HG02943 (cell line): ENCODE measurements at regions not wholly inside any gene's neighbourhood (a gene's known extent, or its start where the extent isn't known, plus 50 kb on each side); places are given as distances from the start of the nearest gene placed in this dataset.
A peak's percentile ranks its signal among the peaks of the same experiment; 100 is the strongest.

Experiments used
- ATAC-seq: cut with Tn5 transposase; IDR thresholded peaks from one replicate; pipeline ENCODE4 v1.9.1; 2021; ENCODE audit warnings: mild to moderate bottlenecking, low read depth, moderate library complexity; ENCODE audit not compliant: unreplicated experiment

DNA sequence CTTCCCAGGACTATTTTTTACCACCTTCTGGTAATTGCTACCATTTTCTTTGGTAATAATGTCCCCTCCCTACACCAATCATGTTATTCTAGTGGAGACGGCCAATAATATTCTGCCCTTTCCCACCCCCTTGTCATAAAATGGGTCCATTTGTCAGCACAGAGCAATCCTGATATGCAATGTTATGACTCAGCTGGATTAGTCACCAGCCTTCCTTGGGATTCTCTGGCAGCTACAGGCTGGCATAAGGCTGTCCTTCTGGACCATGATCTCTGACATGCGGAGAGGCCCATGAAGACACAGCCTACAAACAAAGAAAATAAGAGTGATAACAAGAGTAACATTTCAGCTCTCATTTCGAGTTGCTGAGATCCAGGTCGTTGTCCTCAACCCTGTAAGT, 222.0 kb upstream of the CPNE8 start:
- ATAC-seq, result no peak

DNA sequence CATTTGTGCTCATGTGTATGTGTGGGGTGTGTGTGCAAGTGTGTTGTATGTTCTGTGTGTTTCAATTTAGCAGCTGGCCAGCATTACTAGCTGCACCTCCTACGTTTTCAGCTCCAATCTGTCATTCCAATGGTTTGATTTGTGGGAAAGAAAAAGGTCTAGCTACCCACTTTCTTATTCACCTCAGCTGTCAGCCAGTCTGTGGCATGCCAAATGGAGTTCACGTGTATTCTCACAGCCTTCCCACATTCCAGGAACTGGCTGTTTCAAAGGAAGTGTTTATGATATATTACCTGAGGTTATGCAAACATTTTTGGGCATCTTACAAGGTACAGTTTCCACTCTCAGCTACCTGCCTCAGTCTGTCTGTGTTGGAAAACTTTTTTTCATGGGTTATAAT, 220.2 kb upstream of the CPNE8 start:
- ATAC-seq, result no peak

DNA sequence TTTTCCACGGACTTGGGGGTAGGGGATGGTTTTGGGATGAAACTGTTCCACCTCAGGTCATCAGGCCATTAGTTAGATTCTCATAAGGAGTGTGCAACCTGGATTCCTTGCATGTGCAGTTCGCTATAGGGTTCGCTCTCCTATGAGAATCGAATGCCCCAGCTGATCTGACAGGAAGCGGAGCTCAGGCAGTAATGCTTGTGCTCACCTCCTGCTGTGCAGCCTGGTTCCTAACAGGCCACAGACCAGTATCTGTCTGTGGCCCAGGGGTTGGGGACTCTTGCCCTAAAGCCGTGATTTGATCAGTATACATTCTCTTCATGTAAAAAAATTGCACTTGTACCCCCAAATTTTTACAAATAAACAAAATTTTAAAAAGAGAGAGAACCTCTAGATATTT, 219.4 kb upstream of the CPNE8 start:
- no peak for ATAC-seq

DNA sequence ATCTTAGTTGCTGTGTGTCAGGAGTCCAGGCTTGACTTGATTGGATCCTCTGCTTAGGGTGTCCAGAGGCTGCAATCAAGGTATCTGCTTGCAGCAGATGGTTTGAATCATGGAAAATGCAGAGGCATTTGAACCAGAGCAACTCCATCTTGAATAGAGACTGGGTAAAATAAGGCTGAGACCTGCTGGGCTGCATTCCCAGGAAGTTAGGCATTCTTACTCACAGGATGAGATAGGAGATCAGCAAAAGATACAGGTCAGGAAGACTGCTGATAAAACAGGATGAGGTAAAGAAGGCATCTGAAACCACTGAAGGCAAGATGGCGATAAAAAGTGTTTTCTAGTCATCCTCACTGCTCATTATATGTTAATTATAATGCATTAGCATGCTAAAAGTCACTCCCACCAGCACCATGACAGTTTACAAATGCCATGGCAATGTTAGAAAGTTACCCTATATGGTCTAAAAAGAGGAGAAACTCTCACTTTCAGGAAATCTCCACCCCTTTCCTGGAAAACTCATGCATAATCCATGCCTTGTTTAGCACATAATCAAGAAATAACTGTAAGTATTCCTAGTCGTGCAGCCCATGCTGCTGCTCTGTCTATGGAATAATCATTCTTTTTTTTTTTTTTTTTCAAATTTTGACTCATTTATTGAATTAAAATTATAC, 218.3 kb upstream of the CPNE8 start:
- ATAC-seq, result no peak

DNA sequence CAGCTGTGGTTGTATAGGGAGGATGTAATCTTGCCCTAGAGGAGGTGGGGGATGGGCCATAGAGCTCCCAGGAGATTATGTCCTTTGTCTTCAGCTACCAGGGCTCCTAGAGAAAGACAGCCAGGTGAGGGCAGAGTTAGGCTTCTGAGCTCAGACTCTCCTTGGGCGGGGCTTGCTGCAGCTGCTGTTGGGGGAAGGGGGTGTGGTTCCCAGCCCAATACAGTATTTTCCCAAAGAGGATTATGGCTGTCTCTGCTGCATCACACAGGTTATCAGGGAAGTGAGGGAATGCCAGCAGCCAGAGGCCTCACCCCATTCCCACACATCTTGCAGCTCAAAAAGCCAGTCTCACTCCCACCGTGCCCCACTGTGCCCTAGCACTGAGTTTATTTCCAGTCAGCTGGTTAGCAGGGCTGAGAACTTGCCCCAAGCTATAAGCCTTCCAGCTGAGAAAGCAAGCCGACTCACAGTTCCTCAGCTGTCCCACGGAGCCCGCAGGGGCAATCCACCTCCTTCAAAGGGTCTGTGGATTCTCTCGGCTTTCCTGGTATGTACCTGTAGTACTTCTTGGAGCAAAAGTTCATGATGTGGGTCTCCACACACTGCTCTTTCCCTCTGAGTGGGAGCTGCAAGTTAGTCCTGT, 217.3 kb upstream of the CPNE8 start:
- ATAC-seq, result no peak

DNA sequence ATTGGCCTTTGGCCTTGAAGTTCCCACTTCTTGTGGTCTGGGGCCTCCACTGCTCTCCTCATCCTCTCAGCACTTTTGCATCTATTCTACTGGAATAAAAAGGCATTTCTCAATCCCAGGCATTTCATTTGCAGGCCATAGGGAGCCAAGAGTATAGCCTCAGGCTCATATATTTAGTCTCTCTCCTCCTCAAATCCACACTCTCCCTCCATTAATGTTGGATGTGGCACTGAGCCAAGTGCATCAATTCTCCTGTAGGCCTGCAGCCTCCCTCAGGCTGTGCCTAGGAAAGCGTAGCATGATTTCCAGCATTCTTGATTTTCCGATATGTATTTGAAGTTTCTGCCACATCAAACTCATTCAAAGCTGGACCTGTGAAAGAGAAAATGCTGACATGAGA, 211.5 kb upstream of the CPNE8 start:
- ATAC-seq, result no peak

DNA sequence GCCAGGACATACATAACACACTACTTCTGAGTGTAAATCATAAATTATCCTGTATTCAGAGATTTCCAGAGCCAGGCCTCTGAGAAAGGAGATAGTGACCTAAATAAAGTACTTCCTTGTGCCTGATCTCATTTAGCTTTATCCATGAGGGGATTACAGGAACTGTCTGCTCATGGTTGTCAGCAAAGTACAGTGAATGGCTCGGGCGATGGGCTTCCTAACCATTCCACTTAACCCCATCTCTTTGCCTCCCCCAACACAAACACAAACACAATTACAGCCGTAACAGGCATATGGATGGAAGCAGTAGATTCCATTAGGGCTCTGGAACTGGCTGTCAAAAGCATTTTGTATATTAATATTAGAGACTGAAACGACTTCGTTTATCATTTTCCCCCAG, 206.7 kb upstream of the CPNE8 start:
- no peak for ATAC-seq

DNA sequence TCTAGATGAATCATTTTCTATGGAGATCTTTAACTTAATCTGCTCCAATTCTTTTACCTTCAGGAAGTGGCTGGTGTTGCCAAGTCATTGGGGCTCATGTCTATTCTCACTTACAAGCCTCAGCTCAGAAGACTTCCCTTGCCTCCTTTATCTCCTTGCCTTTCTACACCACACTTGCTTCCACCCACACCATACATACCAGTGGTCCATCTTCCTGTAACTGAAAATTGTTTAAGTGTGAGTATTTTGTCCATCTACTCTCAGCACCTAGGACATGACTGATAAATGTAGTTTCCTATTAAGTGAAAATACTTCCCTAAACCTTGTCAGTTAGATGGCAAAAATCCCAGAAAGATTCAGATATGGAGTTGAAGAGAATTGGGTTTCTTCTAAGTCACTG, 199.7 kb upstream of the CPNE8 start:
- no peak for ATAC-seq

DNA sequence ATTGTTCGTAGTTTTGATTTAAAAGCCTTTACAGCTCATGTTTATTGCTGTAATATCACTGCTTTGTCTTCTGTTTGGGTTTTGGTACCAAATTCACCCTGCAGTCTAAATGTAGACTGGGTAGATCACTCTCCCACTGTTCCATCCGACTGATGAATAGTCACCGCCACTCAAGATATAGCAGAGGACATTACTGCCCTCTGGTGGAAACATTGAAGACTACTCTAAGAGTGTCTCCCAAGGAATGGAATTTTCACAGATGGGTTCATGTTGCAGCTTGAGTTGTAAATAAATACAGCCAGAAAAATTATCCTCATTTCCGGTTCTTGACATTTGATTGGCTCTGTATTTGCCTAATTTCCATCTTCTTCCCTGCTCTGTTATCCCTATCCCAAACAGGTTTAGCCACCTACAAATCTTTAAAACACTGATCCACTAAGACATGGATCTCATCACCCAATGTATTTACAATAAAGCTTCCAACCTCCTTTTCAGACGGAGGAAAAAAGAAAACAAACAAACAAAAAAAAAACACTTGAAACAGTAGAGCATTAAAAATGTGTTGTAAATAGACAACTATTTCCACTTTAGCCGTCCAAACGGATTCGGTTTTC, 198.3 kb upstream of the CPNE8 start:
- peak; percentile 98 for ATAC-seq

DNA sequence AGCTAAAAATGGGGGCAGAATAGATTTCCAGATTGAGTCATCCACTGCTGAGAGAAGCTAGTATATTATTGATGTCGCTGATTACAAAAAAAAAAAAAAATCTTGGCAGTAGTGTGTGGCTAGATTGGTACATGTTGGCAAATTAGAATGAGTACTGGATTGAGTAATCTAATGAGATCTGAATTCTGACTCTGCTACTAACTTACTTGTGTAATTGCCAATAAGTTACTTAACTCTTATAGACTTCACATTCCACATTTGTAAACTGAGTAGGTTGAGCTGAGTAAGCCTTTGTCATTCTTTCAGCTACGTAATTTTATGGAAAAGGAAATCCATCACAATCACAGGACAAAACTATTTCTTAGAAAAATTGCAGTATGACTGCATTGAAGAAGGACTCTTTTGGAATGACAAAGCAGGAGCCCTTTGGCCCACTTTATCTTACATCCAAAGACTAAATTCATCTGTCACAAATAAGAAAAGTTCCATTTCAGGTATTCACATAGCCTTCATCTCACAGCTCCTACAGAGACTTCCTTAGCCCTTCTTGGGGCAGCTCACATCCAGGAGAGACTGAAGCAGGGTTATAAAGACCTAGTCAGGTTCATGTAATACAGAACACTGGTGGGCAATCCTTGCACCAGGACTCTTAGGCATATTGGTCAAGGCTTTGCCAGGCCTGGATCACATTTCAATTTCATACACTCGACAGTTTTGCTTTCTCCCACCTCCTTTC, 197.3 kb upstream of the CPNE8 start:
- no peak for ATAC-seq

DNA sequence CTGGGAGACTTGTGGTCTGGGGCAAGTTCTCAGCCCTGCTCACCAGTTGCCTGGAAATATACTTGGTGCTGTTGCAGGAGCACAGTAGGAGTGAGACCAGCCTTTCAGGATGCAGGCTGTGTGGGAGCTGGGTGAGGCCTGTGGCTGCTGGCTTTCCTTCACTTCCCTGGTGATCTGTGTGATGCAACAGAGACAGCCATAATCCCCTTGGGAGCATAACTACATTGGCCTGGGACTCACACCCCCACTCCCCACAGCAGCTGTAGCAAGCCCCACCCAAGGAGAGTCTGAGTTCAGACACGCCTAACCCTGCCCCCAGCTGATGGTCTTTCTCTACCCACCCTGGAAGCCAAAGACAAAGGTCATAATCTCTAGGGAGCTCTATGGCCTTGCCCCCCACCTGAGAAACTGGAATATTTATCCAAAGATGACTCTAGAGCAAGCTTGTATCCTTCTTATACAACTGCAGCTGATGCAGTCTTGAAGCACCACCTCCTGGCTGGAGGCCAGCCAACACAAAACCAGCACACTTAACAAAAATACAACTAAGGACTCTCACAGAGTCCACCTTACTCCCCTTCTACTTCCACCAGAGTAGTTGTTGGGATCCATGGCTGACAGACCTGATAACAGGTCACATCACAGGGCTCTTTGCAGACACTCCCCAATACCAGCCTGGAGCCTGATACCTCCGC, 190.4 kb upstream of the CPNE8 start:
- ATAC-seq, result no peak

DNA sequence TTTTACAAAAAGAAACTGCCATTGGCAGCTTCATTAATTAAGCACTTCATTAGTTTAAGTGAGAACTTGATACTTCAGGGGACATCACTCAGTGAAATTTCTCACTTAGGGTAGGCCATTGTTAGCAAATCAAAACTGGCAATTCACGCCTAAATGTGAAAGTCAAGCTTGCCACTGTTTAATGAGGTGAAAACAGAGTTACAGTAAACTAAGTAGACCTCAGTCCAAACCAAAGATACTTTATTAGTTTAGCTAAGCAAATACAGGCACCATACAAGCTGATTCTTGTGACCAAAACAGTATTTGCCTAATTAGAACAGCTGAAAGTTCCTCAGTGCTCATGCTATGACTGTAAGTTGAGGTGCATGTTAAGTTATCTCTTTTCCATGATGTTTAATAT, 176.5 kb upstream of the CPNE8 start:
- no peak for ATAC-seq

DNA sequence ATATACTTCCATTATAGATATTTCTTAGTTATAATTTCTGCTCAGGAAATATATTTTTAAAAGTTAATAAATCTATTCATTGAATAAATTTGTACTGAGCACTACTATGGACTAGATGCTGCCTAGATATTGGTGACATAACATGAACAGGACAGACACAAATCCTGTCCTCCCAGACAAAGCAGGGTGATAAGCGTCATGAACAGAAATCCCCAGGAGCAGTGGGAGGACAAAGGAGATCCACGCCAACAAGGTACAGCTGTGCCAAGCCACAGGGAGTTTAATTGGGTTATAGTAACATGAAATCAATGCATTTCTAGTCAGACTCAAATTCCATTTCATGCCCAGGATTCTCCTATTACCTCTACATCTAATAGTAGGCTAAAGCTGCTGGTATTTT, 171.8 kb upstream of the CPNE8 start:
- ATAC-seq, result no peak

DNA sequence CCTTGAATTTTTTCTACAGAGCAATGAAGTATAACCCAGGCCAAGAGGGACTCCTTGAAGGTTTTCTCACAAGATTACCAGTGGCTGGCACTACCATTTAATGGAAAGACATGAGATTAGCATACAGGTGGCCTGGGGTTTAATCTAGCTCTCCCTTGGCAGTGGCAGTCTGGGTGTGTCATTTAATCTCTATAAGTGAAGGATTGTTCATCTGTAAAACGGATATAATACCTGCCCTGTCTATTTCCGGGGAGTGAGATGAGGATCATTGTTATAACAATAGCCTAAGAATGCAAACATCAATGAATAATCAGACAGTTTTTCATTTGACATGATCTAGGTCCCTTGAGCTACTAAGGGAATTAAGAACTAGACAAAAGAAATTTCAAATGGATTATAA, 168.7 kb upstream of the CPNE8 start:
- no peak for ATAC-seq

DNA sequence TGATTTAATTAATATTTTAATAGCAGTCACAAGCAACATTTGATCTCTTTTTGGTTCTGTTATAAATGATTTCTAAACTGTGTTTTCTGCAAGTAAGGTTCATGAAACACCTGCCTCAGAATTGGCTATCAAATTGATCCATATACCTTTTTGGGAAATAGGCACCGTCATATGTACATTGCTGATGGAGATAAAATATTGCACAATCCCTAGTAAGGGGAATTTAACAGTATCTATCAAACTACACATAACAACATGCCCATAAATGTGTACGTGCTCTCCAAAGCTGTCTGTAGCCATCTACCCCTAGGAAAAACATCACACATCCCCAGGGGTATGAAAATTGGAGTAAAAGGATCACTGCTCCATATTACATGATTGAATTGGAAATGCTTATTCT, 167.3 kb upstream of the CPNE8 start:
- ATAC-seq, result no peak

DNA sequence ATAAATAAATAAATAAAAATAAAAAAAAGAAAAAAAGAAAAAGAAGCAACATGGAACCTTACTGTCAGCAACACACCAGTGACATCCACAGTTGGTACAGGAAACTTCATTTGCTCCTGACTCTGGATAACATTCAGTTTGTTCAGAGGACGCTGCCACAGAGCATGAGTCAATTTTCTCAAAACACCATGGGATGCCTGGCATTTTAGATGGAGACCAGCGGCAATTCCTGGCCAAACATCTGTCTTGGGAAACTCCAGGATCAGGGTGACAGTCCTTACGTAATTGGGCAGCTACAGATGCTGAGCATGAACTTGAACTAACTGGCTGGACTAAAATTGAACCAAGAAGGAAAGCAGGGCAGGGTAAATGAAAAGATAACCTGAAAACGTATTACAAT, 166.2 kb upstream of the CPNE8 start:
- no peak for ATAC-seq

DNA sequence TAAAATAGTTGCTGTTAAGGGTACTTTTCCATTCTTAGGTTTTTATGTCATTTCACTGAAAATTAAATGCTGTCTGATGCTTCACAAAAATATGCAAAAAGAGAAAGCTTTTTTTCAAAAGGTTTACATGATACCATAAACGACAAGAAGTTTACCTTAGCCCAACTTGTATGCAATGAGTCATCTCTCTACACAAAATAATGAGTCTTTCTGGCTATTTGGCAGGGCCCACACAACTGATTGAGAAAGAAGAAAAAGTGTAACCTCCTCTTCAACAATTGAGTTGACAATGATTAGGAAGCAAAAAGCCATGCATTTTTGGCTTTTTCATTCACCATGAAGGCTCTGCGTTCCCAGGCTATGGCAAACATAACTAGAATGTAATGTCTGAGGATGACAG, 165.4 kb upstream of the CPNE8 start:
- ATAC-seq, result no peak

DNA sequence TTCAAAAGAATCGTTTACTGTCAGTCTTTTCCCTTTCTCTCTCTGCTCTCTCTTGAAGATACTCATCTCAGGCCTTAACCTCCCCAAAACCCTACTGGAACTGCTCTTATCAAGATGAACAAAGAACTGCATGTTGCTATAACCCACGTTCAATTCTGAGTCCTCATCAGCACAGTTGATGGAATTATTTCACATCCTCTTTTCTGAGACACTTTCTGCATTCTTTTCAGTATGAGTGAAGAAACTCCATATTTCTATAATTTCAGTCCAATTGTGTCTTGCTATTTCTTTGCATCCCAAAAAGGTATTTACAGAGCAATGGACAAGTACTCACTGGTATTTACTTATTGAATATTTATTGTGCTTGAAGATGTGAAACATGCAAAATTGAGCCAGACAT, 160.1 kb upstream of the CPNE8 start:
- no peak for ATAC-seq

DNA sequence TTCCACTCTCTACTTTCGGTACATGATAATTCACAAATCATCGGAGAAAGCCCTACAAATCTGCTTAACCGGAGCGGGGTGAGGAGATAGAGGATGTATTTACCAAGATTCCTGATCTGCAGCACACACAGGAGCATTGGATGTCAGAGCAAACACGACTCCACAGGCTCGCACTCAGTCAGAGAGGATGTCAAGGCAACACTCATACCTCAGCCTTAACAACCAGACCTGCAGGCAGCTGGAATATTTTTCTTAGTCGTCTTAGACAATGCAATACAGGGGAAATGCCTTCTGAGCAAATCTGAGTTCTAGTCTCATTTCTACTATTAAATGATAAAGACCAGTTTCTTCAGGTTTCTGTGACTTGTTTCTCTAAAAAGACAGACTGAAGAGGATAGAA, 159.3 kb upstream of the CPNE8 start:
- no peak for ATAC-seq

DNA sequence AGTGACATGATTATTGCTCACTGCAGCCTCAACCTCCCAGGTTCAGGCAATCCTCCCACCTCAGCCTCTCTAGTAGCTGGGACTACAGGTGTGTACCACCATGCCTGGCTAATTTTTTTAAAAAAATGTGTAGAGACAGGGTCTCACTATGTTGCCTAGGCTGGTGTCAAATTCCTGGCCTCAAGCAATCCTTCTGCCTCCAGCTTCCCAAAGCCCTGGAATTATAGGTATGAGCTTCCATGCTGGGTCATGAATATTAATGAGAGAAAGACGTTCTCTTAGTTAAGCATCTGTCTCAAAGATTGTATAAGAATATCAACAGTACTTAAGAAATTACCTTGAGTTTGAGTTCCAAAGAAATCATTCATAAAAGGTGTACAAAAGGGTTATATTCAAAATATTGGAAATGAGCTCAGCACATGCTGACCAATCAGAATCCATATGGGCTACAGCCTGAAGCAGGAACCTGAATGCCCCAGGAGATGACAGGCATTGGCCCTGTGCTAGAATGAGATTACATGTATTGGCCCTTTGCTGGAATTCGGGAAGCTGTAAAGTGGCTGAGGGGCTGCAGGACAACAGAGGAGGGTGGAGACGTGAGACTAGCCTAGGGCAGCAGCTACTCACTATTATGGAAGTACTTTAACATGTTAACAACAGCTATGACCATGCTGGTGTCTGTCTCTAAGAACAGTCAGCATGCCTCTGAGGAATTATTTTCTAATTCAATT, 157.0 kb upstream of the CPNE8 start:
- ATAC-seq, result no peak
